HepG2 (cell line): ENCODE measurements at regions not wholly inside any gene's neighbourhood (a gene's known extent, or its start where the extent isn't known, plus 50 kb on each side); places are given as distances from the start of the nearest gene placed in this dataset.

ENCODE experiments used
- ATAC-seq: fragments of 200-7000 bp; cut with Tn5 transposase; 3 replicates; pipeline ENCODE4 v1.9.1; 2020; ENCODE audit warnings: mild to moderate bottlenecking, moderate library complexity
- BruUV-seq: library from RNA; stranded (reverse); fragments of 400-500 nt; replicated peaks from 2 replicates; lab custom pipeline; 2021; lab: Mats Ljungman, UMichigan
- CTCF ChIA-PET: fragments of 300-600 bp; formaldehyde crosslinking; extraction: SDS; loops from one replicate; lab custom pipeline; 2021; ENCODE audit warnings: low total read pairs, inconsistent platforms, low intra/inter-chr PET ratio; lab: Yijun Ruan, JAX
- POLR2A ChIA-PET: fragments of 350-600 bp; sonication (Branson Sonifier 250); formaldehyde crosslinking; loops from one replicate; lab custom pipeline; 2020; ENCODE audit warnings: antibody characterized with exemption, inconsistent platforms; lab: Yijun Ruan, JAX
- DNase-seq: peaks from one replicate; pipeline ENCODE4 v3.0.0-alpha.2; 2015; ENCODE audit warnings: low spot score
- FAIRE-seq: peaks from 3 replicates; lab custom pipeline; 2011; peaks lifted over from hg19 to GRCh38; lab: Jason Lieb, UNC
- H2AFZ ChIP-seq: one replicate; pipeline ENCODE4 v1.6.1; 2011; ENCODE audit warnings: low read length, inconsistent platforms
- H3K27ac ChIP-seq: fragments of 300-600 bp; 3 replicates; pipeline ENCODE4 v1.8.0; 2011; ENCODE audit warnings: mixed run types, mild to moderate bottlenecking, mixed read lengths, low read length, inconsistent platforms; ENCODE audit not compliant: insufficient read depth; ENCODE audit errors: extremely low read length
- H3K27me3 ChIP-seq, 2 experiments: fragments of 200-600 bp in 1 of 2; 2 replicates in 1 of 2; 3 replicates in 1 of 2; pipeline versions ENCODE4 v1.6.0 to v1.8.0; 2011; ENCODE audit warnings: low read length in 2 of 2, mild to moderate bottlenecking in 2 of 2, moderate library complexity in 2 of 2, inconsistent platforms in 1 of 2; ENCODE audit not compliant: insufficient read depth in 2 of 2, control insufficient read depth in 1 of 2
- H3K36me3 ChIP-seq, 2 experiments: fragments of 200-600 bp in 1 of 2; replicated peaks in 1 of 2; 2 replicates in 1 of 2; 3 replicates in 1 of 2; pipeline versions ENCODE4 v1.5.1 to v1.8.0; 2011; ENCODE audit warnings: low read length in 2 of 2, inconsistent platforms in 1 of 2; ENCODE audit not compliant: insufficient read depth in 2 of 2, control insufficient read depth in 1 of 2
- H3K4me1 ChIP-seq: 2 replicates; pipeline ENCODE4 v1.5.1; 2012; ENCODE audit warnings: low read length, inconsistent platforms; ENCODE audit not compliant: insufficient read depth
- H3K4me2 ChIP-seq: 2 replicates; pipeline ENCODE4 v1.6.0; 2011; ENCODE audit warnings: low read depth, low read length, inconsistent platforms
- H3K4me3 ChIP-seq, 3 experiments: fragments of 200-600 bp in 1 of 3; sonication (generic), shearing (Covaris generic) in 1 of 3; replicated peaks in 1 of 3; 2 replicates each; pipeline ENCODE4 v1.5.1; 2011 to 2016; ENCODE audit warnings: low read length in 3 of 3, inconsistent platforms in 2 of 3, low read depth in 2 of 3, mild to moderate bottlenecking in 2 of 3, control low read depth in 1 of 3, mixed read lengths in 1 of 3; ENCODE audit not compliant: insufficient read depth in 1 of 3
- H3K79me2 ChIP-seq: one replicate; pipeline ENCODE4 v1.6.1; 2011; ENCODE audit warnings: low read length, inconsistent platforms; ENCODE audit not compliant: insufficient read depth
- H3K9ac ChIP-seq: 2 replicates; pipeline ENCODE4 v1.6.0; 2011; ENCODE audit warnings: mild to moderate bottlenecking, low read depth, low read length, inconsistent platforms; ENCODE audit not compliant: insufficient read depth
- H3K9me3 ChIP-seq: 2 replicates; pipeline ENCODE4 v1.5.1; 2012; ENCODE audit warnings: mild to moderate bottlenecking, low read length
- H4K20me1 ChIP-seq: 2 replicates; pipeline ENCODE4 v1.6.0; 2011; ENCODE audit warnings: inconsistent platforms, mild to moderate bottlenecking, low read length, moderate library complexity; ENCODE audit not compliant: insufficient read depth
- AGO1 ChIP-seq: fragments of 200-400 bp; formaldehyde crosslinking; IDR thresholded peaks from 2 replicates; pipeline ENCODE4 v1.6.1; 2017; ENCODE audit warnings: mild to moderate bottlenecking, low read depth, low read length, moderate library complexity; ENCODE audit not compliant: poor library complexity, severe bottlenecking
- GABPB1 ChIP-seq: IDR thresholded peaks from 2 replicates; pipeline ENCODE4 v1.6.1; 2016; ENCODE audit warnings: mild to moderate bottlenecking, missing genetic modification reagents, moderate library complexity, missing compliant biosample characterization
- HCFC1 ChIP-seq: fragments of 150-350 bp; IDR thresholded peaks from 2 replicates; pipeline ENCODE4 v1.6.1; 2014; ENCODE audit warnings: low read depth, low read length
- HMGXB3 ChIP-seq: sonication (generic); formaldehyde crosslinking; IDR thresholded peaks from 2 replicates; pipeline ENCODE4 v1.4.0; 2020; ENCODE audit warnings: missing genetic modification reagents, borderline replicate concordance
- KLF13 ChIP-seq: sonication (generic); formaldehyde crosslinking; IDR thresholded peaks from 2 replicates; pipeline ENCODE4 v1.4.0; 2020; ENCODE audit warnings: mild to moderate bottlenecking, missing genetic modification reagents
- TBX2 ChIP-seq: sonication (generic); formaldehyde crosslinking; IDR thresholded peaks from 2 replicates; pipeline ENCODE4 v1.5.0; 2020; ENCODE audit warnings: missing genetic modification reagents, mild to moderate bottlenecking, borderline replicate concordance
- TSC22D2 ChIP-seq: sonication (generic); formaldehyde crosslinking; IDR thresholded peaks from 2 replicates; pipeline ENCODE4 v1.5.1; 2020; ENCODE audit warnings: missing genetic modification reagents, mild to moderate bottlenecking, borderline replicate concordance
- ZBTB25 ChIP-seq: IDR thresholded peaks from 2 replicates; pipeline ENCODE4 v1.6.1; 2018; ENCODE audit warnings: missing genetic modification reagents
- ZFP82 ChIP-seq: sonication (generic); formaldehyde crosslinking; IDR thresholded peaks from 2 replicates; pipeline ENCODE4 v1.5.1; 2020; ENCODE audit warnings: mild to moderate bottlenecking, missing genetic modification reagents, borderline replicate concordance
- ZFX ChIP-seq: sonication (generic); formaldehyde crosslinking; IDR thresholded peaks from 2 replicates; pipeline ENCODE4 v1.4.0; 2020; ENCODE audit warnings: mild to moderate bottlenecking, low read depth, missing genetic modification reagents, moderate library complexity
- ZNF136 ChIP-seq: sonication (generic); formaldehyde crosslinking; IDR thresholded peaks from 2 replicates; pipeline ENCODE4 v1.8.1; 2022; ENCODE audit warnings: low read depth, mild to moderate bottlenecking, moderate library complexity, missing genetic modification reagents
- ZNF207 ChIP-seq: fragments of 450-650 bp; IDR thresholded peaks from 2 replicates; pipeline ENCODE4 v1.6.1; 2016; ENCODE audit warnings: antibody characterized with exemption, borderline replicate concordance
- ZNF335 ChIP-seq: sonication (generic); formaldehyde crosslinking; IDR thresholded peaks from 2 replicates; pipeline ENCODE4 v1.4.0; 2020; ENCODE audit warnings: missing genetic modification reagents
- ZNF382 ChIP-seq: sonication (generic); formaldehyde crosslinking; IDR thresholded peaks from 2 replicates; pipeline ENCODE4 v1.5.0; 2020; ENCODE audit warnings: missing genetic modification reagents, mild to moderate bottlenecking, borderline replicate concordance
- ZNF513 ChIP-seq: sonication (generic); formaldehyde crosslinking; conservative IDR thresholded peaks from 2 replicates; pipeline ENCODE4 v1.5.0; 2020; ENCODE audit warnings: missing genetic modification reagents
- ZNF737 ChIP-seq: sonication (generic); formaldehyde crosslinking; IDR thresholded peaks from 2 replicates; pipeline ENCODE4 v1.5.0; 2020; ENCODE audit warnings: missing genetic modification reagents, mild to moderate bottlenecking, borderline replicate concordance
- ZNF75D ChIP-seq: sonication (generic); formaldehyde crosslinking; IDR thresholded peaks from 2 replicates; pipeline ENCODE4 v1.8.1; 2023; ENCODE audit warnings: missing genetic modification reagents, mild to moderate bottlenecking, borderline replicate concordance
- ZNF773 ChIP-seq: sonication (generic); formaldehyde crosslinking; IDR thresholded peaks from 2 replicates; pipeline ENCODE4 v1.4.0; 2020; ENCODE audit warnings: missing genetic modification reagents, borderline replicate concordance
- WGBS: methylation state at CpG from one replicate; pipeline ENCODE4 v1.1.6; 2017; ENCODE audit warnings: low lambda C conversion rate; 5-methylcytosine and 5-hydroxymethylcytosine counted together
- in situ Hi-C: cut with HindIII; loops from 2 replicates; pipeline ENCODE4 v1.10.0; 2017; ENCODE audit warnings: low pct_unique_long_range_greater_than_20kb; ENCODE audit not compliant: extremely low pct_ligation_motif_present
- intact Hi-C: fragments of 100-400 bp; cut with micrococcal nuclease; formaldehyde crosslinking; loops from one replicate; pipeline ENCODE4 v1.10.0; 2022; ENCODE audit not compliant: unreplicated experiment

GRCh38 chr6:18329776-18330175 lies 57.4 kb upstream of the RNF144B start (continued):
- TF ChIP-seq HMGXB3 (CRISPR knock-in tag) (no peak), HCFC1 (no peak), ZFX (no peak), TBX2 (no peak), ZFP82 (CRISPR knock-in tag) (no peak), ZNF75D (CRISPR knock-in tag) (no peak)

GRCh38 chr6:18328540-18328939 lies 58.6 kb upstream of the RNF144B start:
- Histone ChIP-seq H4K20me1 (no peaks in the 10 kb centered on the region), H3K4me2 (no peak overlapping the region), H3K27ac (no peak overlapping the region), H3K9me3 (no peaks in the 10 kb centered on the region), H3K9ac (no peak overlapping the region), H3K4me3 (no peak overlapping the region), H3K79me2 (no peaks in the 10 kb centered on the region), H3K36me3 (no peaks in the 10 kb centered on the region), H3K4me1 (no peaks in the 10 kb centered on the region), H2AFZ (no peak overlapping the region), H3K27me3 (no peaks in the 10 kb centered on the region)
- 48% methylated on average over 3 of the region's 3 CpGs for WGBS
- DNase-seq (no peak), FAIRE-seq (no peak), ATAC-seq (no peak)
- BruUV-seq = no TSS peak
- ChIA-PET CTCF (no interaction called here), POLR2A (no interaction called here)
- intact Hi-C loops = no loop called here
- in situ Hi-C loops = loop anchor here (5.0 kb wide), 1 partner anchor 174 kb away; no protein-coding TSS in a partner anchor
- TF ChIP-seq KLF13 (CRISPR knock-in tag) = no peak
- no peak for TF ChIP-seq ZNF136 (CRISPR knock-in tag)
- no peak for TF ChIP-seq TSC22D2
- no peak for TF ChIP-seq ZBTB25 (CRISPR knock-in tag)
- TF ChIP-seq GABPB1 (CRISPR knock-in tag) = no peak
- TF ChIP-seq ZNF335 = no peak
- no peak for TF ChIP-seq ZNF382 (CRISPR knock-in tag)
- no peak for TF ChIP-seq ZNF737 (CRISPR knock-in tag)
- TF ChIP-seq ZNF773 (CRISPR knock-in tag) = no peak
- no peak for TF ChIP-seq ZNF513 (CRISPR knock-in tag)
- no peak for TF ChIP-seq AGO1
- no peak for TF ChIP-seq ZNF207
